HEK293T (cell line): ENCODE measurements at regions not wholly inside any gene's neighbourhood (a gene's known extent, or its start where the extent isn't known, plus 50 kb on each side); places are given as distances from the start of the nearest gene placed in this dataset.

Experiments
- CTCF ChIA-PET: fragments of 350-600 bp; formaldehyde crosslinking; extraction: SDS; loops from one replicate; lab custom pipeline; 2021; ENCODE audit warnings: antibody characterized with exemption, inconsistent platforms; lab: Yijun Ruan, JAX
- POLR2A ChIA-PET: fragments of 350-600 bp; formaldehyde crosslinking; extraction: SDS; loops from one replicate; lab custom pipeline; 2020; ENCODE audit warnings: antibody characterized with exemption, inconsistent platforms; lab: Yijun Ruan, JAX
- DNase-seq: peaks from one replicate; pipeline ENCODE4 v3.0.0; 2012; ENCODE audit warnings: mixed read lengths; ENCODE audit errors: extremely low spot score
- ARNT ChIP-seq: fragments of 450-650 bp; IDR thresholded peaks from 2 replicates; pipeline ENCODE4 v1.6.1; 2017; ENCODE audit warnings: mild to moderate bottlenecking
- BHLHE40 ChIP-seq: fragments of 450-650 bp; IDR thresholded peaks from 2 replicates; pipeline ENCODE4 v1.6.1; 2016; ENCODE audit warnings: mild to moderate bottlenecking, moderate library complexity, borderline replicate concordance
- CTBP1 ChIP-seq: fragments of 450-650 bp; IDR thresholded peaks from 2 replicates; pipeline ENCODE4 v1.6.1; 2016; ENCODE audit warnings: borderline replicate concordance
- ELF4 ChIP-seq: fragments of 450-650 bp; IDR thresholded peaks from 2 replicates; pipeline ENCODE4 v1.6.1; 2017; ENCODE audit warnings: antibody characterized with exemption
- FOXA1 ChIP-seq: fragments of 450-650 bp; IDR thresholded peaks from 2 replicates; pipeline ENCODE4 v1.6.1; 2016; ENCODE audit warnings: mild to moderate bottlenecking
- FOXK2 ChIP-seq: fragments of 450-650 bp; IDR thresholded peaks from 2 replicates; pipeline ENCODE4 v1.6.1; 2016; ENCODE audit warnings: mild to moderate bottlenecking
- FOXM1 ChIP-seq: fragments of 450-650 bp; IDR thresholded peaks from 2 replicates; pipeline ENCODE4 v1.6.1; 2017; ENCODE audit warnings: mild to moderate bottlenecking, borderline replicate concordance
- HDGF ChIP-seq: fragments of 450-650 bp; IDR thresholded peaks from 2 replicates; pipeline ENCODE4 v1.6.1; 2017; ENCODE audit warnings: antibody characterized with exemption, borderline replicate concordance
- L3MBTL2 ChIP-seq: fragments of 450-650 bp; conservative IDR thresholded peaks from 2 replicates; pipeline ENCODE4 v1.6.1; 2016; ENCODE audit warnings: mild to moderate bottlenecking
- LEF1 ChIP-seq: fragments of 450-650 bp; IDR thresholded peaks from 2 replicates; pipeline ENCODE4 v1.6.1; 2017; ENCODE audit warnings: mild to moderate bottlenecking, borderline replicate concordance
- NFRKB ChIP-seq: fragments of 450-650 bp; IDR thresholded peaks from 2 replicates; pipeline ENCODE4 v1.6.1; 2016; ENCODE audit warnings: mild to moderate bottlenecking, moderate library complexity
- SP1 ChIP-seq: fragments of 450-650 bp; IDR thresholded peaks from 2 replicates; pipeline ENCODE4 v1.6.1; 2017
- SUZ12 ChIP-seq: fragments of 450-650 bp; IDR thresholded peaks from 2 replicates; pipeline ENCODE4 v1.6.1; 2016; ENCODE audit warnings: mild to moderate bottlenecking
- TARDBP ChIP-seq: fragments of 450-650 bp; IDR thresholded peaks from 2 replicates; pipeline ENCODE4 v1.6.1; 2016
- ZNF384 ChIP-seq: fragments of 450-650 bp; IDR thresholded peaks from 2 replicates; pipeline ENCODE4 v1.6.1; 2016
- TF ChIP-seq, protein P1 (sequence below): fragments of 450-650 bp; IDR thresholded peaks from 2 replicates; pipeline ENCODE4 v1.6.1; 2016

GRCh38 chr2:163493359-163494298 lies 242.2 kb downstream of the FIGN start:
- ChIA-PET CTCF (no interaction called here), POLR2A (no interaction called here)
- TF ChIP-seq ZNF384, result no peak
- no peak for TF ChIP-seq FOXM1
- TF ChIP-seq FOXA1, result no peak
- no peak for TF ChIP-seq SP1
- TF ChIP-seq, protein P1, sequence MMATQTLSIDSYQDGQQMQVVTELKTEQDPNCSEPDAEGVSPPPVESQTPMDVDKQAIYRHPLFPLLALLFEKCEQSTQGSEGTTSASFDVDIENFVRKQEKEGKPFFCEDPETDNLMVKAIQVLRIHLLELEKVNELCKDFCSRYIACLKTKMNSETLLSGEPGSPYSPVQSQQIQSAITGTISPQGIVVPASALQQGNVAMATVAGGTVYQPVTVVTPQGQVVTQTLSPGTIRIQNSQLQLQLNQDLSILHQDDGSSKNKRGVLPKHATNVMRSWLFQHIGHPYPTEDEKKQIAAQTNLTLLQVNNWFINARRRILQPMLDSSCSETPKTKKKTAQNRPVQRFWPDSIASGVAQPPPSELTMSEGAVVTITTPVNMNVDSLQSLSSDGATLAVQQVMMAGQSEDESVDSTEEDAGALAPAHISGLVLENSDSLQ, result no peak
- TF ChIP-seq FOXK2, result no peak
- TF ChIP-seq LEF1, result no peak
- TF ChIP-seq TARDBP, result no peak

GRCh38 chr2:163491850-163492249 lies 244.0 kb downstream of the FIGN start:
- CTCF ChIA-PET, result no interaction called here
- POLR2A ChIA-PET, result no interaction called here
- no peak for DNase-seq
- no peak for TF ChIP-seq BHLHE40
- no peak for TF ChIP-seq NFRKB
- TF ChIP-seq, protein P1, result no peak
- TF ChIP-seq FOXM1, result no peak
- TF ChIP-seq SUZ12, result no peak
- TF ChIP-seq ARNT, result no peak
- no peak for TF ChIP-seq CTBP1
- TF ChIP-seq LEF1, result no peak
- no peak for TF ChIP-seq FOXA1
- TF ChIP-seq TARDBP, result no peak
- TF ChIP-seq ELF4, result no peak
- TF ChIP-seq HDGF, result no peak
- no peak for TF ChIP-seq L3MBTL2
- no peak for TF ChIP-seq SP1
- TF ChIP-seq ZNF384, result no peak
- TF ChIP-seq FOXK2, result no peak

More at GRCh38 chr2:163493359-163494298, 242.2 kb downstream of the FIGN start:
- no peak for DNase-seq

DNA sequence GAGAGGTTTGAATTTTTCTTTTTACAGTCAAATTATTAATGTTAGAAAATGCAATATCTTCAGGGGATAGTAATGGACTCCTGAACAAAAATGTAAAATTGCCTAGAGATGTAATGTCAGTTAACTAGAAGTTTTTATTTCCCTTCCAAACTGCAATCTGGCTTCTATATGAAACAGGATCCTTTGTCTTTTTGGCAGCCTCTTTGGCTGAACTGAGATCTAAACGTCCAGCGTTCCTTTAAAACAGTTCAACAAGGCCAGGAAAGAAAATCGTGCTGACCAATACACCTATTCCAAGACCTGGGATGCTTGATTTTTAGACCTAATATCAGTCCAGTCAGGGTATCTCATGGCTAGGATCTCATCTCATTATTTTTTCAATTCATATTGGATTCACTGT lies 245.5 kb downstream of the FIGN start:
- TF ChIP-seq, protein P1, result no peak
- TF ChIP-seq ZNF384, result no peak
- no peak for TF ChIP-seq FOXA1
- TF ChIP-seq SP1, result no peak
- TF ChIP-seq LEF1, result no peak
- no peak for TF ChIP-seq ELF4
- no peak for TF ChIP-seq TARDBP
- no peak for TF ChIP-seq SUZ12
- TF ChIP-seq BHLHE40, result no peak
- no peak for TF ChIP-seq L3MBTL2
- TF ChIP-seq NFRKB, result no peak
- no peak for DNase-seq
- ChIA-PET POLR2A (no interaction called here), CTCF (no interaction called here)

DNA sequence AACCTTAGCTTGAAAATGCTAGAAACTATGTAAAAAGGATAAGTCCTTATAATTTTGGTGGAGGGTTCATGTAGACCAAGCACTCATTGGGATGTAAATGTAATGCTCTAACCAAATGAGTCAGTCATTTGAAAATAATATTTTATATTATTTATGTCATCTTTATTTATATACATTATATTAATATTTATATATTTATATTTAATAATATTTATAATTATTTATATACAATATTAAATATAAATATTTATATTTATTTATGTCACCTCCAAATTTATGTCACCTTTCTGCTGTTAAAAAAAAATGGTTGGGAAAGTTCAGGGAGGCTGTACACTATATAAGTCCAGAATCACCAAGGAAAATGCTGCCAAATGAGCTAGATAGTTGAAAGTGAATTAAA lies 254.3 kb downstream of the FIGN start:
- TF ChIP-seq SP1 (no peak), L3MBTL2 (no peak), NFRKB (no peak), ARNT (no peak), TARDBP (no peak), BHLHE40 (no peak), FOXM1 (no peak), ELF4 (no peak), HDGF (no peak), SUZ12 (no peak), FOXK2 (no peak), FOXA1 (no peak), ZNF384 (no peak), CTBP1 (no peak), LEF1 (no peak)
- TF ChIP-seq, protein P1, result no peak
- ChIA-PET CTCF (no interaction called here), POLR2A (no interaction called here)
- no peak for DNase-seq

DNA sequence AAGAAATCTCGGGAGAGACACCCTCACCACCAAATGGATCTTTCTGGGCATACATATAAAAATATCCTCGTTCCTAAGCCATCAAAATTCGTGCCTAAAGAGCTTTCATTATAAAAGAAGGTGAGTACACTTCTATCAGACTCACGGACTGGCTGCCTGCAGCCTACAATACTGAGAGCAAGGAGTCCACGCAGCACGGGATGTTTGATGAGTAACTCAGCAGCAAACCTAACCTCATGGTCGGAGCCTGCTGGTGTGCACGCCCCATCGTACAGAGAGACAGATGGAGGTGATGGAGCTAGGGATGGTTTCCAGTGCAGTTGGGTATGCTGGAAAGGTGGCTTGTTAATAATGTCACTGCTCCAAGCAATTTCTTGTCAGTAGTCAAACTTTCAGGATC lies 256.2 kb downstream of the FIGN start:
- POLR2A ChIA-PET, result no interaction called here

More for the DNA sequence above, 256.2 kb downstream of the FIGN start:
- no peak for DNase-seq
- CTCF ChIA-PET, result no interaction called here
- TF ChIP-seq TARDBP (no peak), FOXK2 (no peak)
- TF ChIP-seq, protein P1, result no peak
